ENCODE measurements at regions not wholly inside any gene's neighbourhood (a gene's known extent, or its start where the extent isn't known, plus 50 kb on each side); places are given as distances from the start of the nearest gene placed in this dataset.
"Not testable (repeated sequence)": the region's sequence is repeated elsewhere in the genome, so short reads cannot be mapped to it uniquely, and the experiment has no call there.

- DNase-seq (ENCODE audit: extremely low read depth in 1 of 2, low read depth in 1 of 2): no peak
Measured at GRCh38 chr4:124070688-124071484, 641.6 kb downstream of the ANKRD50 start.

GRCh38 chr4:124075276-124075675 lies 637.3 kb downstream of the ANKRD50 start:
- not testable (repeated sequence) for DNase-seq (ENCODE audit: extremely low read depth in 1 of 2, low read depth in 1 of 2)

DNA sequence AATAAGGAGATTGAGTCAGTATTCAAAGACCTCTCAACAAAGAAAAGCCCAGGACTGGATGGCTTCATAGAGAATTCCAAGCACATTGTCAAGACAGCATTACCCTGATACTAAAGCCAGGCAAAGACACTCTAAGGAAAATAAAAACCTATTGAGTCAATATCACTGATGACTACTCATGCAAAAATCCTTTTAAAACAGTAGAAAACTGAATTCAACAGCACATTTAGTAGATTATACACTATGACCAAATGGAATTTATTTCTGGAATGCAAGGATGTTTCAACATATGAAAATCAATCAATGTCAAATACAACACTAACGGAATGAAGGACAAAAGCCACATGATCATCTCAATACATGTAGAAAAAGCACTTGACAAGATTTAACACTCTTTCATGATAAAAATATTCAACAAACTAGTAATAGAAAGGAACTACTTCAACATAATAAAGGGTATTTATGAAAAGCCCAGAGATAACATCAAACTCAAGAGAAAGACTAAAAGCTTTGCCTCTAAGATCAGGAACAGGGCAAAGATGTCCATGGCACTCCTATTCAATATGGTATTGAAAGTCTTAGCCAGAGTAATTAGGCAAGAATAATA lies 633.3 kb downstream of the ANKRD50 start:
- DNase-seq (ENCODE audit: extremely low read depth in 1 of 2, low read depth in 1 of 2): no peak

DNA sequence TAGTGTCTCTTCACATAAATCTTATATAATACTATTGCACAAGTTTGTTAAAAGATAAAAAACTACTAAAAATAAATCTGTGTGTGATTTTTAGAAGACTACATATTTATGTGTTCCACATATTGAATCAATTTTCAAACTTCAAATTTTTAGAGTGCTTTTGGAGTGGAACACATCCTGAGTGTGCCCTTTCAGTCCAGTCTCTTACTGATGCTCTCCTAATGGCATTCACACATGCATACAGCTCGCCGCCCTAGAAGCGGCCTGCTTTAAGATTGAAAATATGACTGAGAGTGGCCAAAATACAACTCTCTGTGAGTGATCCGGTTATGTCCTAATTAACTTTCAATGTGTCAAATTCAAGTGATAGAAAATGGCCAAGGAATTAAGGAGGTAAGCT lies 628.8 kb downstream of the ANKRD50 start:
- no peak for DNase-seq (ENCODE audit: extremely low read depth in 1 of 2, low read depth in 1 of 2)

DNA sequence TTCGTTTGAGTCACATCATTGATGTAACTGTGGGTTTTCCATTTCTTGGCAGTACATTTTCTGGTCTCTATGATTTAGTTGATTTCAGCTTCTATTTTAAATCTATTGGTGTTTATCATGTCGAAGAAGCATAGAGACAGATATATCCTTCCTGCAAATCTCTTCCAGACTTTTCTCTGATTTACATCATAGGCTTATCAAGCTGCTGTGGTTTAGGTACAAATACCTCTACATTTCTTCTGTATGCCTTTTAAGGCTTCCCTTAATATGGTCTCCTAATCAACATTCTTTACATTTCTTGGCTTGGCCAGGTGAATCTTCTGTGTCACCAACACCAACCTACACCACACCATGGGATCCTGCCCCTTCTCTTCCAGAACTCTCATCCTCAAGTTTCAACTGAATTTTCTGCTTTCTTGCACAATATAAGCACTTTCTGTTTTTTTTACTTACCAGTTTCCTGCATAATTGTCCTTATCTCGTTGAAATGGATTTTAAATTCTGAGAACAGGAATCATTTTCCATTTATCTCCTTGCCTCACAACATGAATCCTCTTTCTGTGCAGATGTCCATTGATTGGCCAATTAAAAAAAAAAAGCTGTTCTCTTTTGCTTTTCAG lies 626.9 kb downstream of the ANKRD50 start:
- DNase-seq (ENCODE audit: extremely low read depth in 1 of 2, low read depth in 1 of 2): no peak

DNA sequence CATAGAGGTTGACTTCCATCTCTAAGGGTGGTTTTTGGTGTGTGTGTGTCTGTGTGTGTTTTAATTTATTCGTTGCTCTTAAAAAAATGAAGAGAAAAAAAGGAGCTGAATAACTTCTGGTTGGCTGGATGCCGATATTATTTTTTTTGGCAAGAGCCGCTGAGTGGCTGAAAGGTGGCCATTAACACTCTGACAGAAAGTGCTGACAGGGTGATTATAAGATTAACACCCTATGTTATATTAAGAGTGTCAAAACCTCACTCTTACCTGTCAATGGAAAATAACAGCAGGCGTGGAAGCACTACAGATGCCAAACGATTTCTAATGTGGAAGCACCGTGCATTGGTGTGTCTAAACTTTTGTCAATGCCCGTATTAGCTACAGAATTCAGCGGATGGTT lies 622.5 kb downstream of the ANKRD50 start:
- DNase-seq (ENCODE audit: extremely low read depth in 1 of 2, low read depth in 1 of 2): no peak

GRCh38 chr4:124092101-124092500 lies 620.4 kb downstream of the ANKRD50 start:
- DNase-seq (ENCODE audit: extremely low read depth in 1 of 2, low read depth in 1 of 2): no peak

DNA sequence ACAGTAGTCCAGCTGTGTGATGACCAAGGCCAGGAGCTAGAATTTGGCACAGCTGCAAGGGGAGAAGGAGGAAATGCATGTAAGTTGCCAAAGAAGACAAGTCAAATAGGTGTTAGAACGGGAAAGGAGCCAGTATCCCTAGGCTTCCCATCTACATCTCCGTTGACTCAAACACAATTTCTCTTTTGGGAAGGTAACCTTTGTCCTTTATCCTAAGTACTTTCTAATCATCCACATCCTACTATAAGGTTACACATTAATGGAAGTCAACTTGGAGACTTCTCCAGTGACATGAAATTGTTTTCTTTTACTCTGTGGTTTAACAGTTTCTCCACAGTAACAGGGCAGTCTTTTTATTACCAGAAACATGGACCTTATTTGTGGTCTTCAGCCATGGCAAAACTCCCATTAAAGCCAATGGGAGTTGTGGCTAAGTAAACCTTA lies 620.0 kb downstream of the ANKRD50 start:
- DNase-seq (ENCODE audit: extremely low read depth in 1 of 2, low read depth in 1 of 2): no peak

DNA sequence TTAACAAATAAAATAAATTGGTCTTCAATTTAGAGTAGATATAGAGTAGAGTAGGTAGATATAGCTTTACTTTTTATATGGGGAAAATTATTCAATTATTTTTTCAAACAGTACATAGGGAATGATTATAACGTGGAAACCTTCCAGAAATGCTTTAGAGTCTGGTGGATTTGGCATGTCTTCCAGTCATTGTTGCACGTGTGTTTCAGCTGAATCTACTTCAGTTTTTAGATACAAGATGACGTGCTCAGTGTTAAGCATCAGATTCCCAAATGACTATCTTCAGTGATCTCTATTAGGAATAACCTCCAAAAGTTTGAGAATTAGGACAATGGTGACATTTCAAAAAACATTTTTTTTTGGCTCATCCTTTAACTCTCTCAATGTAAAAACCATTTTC lies 616.9 kb downstream of the ANKRD50 start:
- no peak for DNase-seq (ENCODE audit: extremely low read depth in 1 of 2, low read depth in 1 of 2)

DNA sequence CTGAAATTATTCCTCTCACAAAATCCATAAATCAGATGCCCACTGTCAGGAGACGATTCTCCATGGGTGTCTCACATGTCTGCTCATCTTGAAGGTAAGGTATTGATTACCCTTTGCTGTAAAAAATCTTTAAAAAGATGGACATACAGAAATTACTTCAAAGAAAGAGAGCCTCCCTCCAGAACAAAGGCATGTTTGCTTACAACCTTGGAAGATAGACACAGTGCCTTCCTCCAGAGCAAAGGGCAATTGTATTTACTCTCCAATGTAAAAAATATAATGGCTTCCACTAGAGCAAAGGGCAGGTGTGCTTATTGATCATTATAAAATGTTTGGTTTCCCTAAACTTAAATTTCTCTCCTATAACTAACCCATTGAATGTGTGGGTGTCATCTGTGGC lies 616.2 kb downstream of the ANKRD50 start:
- no peak for DNase-seq (ENCODE audit: extremely low read depth in 1 of 2, low read depth in 1 of 2)

GRCh38 chr4:124097447-124097846 lies 615.1 kb downstream of the ANKRD50 start:
- DNase-seq (ENCODE audit: extremely low read depth in 1 of 2, low read depth in 1 of 2): no peak

GRCh38 chr4:124104101-124104500 lies 608.4 kb downstream of the ANKRD50 start:
- no peak for DNase-seq (ENCODE audit: extremely low read depth in 1 of 2, low read depth in 1 of 2)

DNA sequence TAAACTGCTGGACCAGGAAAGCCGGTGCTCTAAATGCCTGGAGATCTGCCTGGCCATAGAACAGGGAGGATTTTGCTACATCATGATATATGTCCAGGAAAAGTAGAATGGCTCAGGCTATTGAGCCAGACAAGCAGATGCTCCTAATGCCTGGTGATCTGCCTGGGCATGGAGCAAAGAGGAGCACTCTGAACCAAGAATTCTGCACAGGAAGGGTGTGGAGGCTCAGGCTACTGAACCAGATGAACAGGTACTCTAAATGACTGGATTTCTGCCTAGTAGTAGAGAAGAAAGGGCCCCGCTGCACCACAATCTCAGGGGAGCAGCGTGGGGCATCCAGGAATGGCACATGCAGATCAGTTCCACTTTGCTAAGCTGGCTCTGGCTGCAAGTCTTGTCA lies 607.9 kb downstream of the ANKRD50 start:
- no peak for DNase-seq (ENCODE audit: extremely low read depth in 1 of 2, low read depth in 1 of 2)

DNA sequence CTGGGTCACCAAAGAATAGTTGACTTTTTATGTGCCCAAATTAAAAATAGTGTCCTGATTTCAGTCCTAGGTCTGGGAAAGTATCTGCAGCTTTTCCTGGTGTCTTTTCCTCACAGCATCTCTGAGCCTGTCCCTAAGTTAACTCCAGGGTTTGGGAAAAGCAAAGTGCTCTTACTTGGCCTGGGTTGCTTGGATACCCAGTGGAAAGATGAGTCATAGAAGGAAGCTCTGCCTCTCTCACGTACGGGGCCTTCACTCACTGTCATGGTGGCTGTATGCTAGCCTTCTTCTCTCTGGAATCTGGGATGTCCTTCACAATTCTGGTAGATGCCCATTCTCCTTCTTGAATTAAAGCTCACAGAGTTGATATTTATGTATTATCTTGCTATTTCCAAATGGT lies 607.3 kb downstream of the ANKRD50 start:
- no peak for DNase-seq (ENCODE audit: extremely low read depth in 1 of 2, low read depth in 1 of 2)

GRCh38 chr4:124111411-124111810 lies 601.1 kb downstream of the ANKRD50 start:
- no peak for DNase-seq (ENCODE audit: extremely low read depth in 1 of 2, low read depth in 1 of 2)

DNA sequence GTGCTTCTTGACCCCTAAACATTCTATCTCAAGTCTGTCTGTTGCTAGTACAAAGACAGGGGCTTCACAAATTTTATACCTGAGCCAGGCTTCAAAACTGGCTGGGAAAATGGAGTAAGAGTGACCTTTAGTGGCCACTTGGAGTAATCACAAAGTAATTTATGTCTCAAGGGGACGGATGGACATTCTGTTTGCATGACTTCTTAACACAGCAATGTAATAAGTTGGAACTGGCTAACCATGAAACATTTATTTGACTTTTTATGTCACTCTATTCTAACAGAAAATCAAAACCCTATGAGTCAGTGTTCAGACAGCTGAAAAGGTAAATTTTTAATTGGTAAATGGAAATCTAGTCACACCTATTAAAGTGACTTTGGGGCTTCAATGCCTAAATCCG lies 600.6 kb downstream of the ANKRD50 start:
- no peak for DNase-seq (ENCODE audit: extremely low read depth in 1 of 2, low read depth in 1 of 2)

GRCh38 chr4:124118061-124118460 lies 594.5 kb downstream of the ANKRD50 start:
- no peak for DNase-seq (ENCODE audit: extremely low read depth in 1 of 2, low read depth in 1 of 2)

- DNase-seq (ENCODE audit: extremely low read depth in 1 of 2, low read depth in 1 of 2): no peak
Measured at GRCh38 chr4:124121461-124121971, 591.0 kb downstream of the ANKRD50 start.

GRCh38 chr4:124123181-124123580 lies 589.4 kb downstream of the ANKRD50 start:
- no peak for DNase-seq (ENCODE audit: extremely low read depth in 1 of 2, low read depth in 1 of 2)

DNA sequence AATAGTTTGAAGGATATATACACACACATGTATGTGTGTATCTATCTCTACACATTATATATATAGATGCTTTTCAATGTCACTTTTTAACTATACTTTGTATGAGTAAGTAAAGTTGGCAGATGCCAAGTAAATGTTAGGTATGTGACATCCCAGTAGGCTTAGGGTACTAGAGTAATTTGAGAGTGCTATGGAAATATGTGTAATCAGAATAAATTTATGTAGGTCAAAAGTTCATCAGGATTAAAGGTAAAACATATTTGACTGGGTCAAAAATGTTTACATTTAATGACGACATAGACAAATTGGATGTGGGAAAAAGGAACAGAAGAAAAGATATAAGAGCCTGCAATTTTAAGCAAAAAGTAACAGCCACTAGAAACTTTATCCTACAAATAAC lies 588.8 kb downstream of the ANKRD50 start:
- DNase-seq (ENCODE audit: extremely low read depth in 1 of 2, low read depth in 1 of 2): no peak

GRCh38 chr4:124131324-124131723 lies 581.2 kb downstream of the ANKRD50 start:
- DNase-seq (ENCODE audit: extremely low read depth in 1 of 2, low read depth in 1 of 2): not testable (repeated sequence)

- no peak for DNase-seq (ENCODE audit: extremely low read depth in 1 of 2, low read depth in 1 of 2)
Measured at GRCh38 chr4:124132161-124132560, 580.4 kb downstream of the ANKRD50 start.
